H1 (cell line): ENCODE measurements at regions not wholly inside any gene's neighbourhood (a gene's known extent, or its start where the extent isn't known, plus 50 kb on each side); places are given as distances from the start of the nearest gene placed in this dataset.

Experiments used
- CTCF ChIA-PET: fragments of 300-600 bp; sonication (Branson Sonifier 250); formaldehyde crosslinking; loops from one replicate; lab custom pipeline; 2021; ENCODE audit not compliant: partially characterized antibody; lab: Charles Lee
- POLR2A ChIA-PET: fragments of 300-600 bp; sonication (Branson Sonifier 250); formaldehyde crosslinking; loops from one replicate; lab custom pipeline; 2021; ENCODE audit warnings: inconsistent platforms; ENCODE audit not compliant: partially characterized antibody; lab: Charles Lee
- DNase-seq, 2 experiments: peaks; one replicate each; pipeline versions ENCODE4 v3.0.0 to v3.0.0-alpha.2; 2010 to 2022; ENCODE audit warnings: low spot score in 2 of 2, low read depth in 1 of 2, mixed read lengths in 1 of 2
- FAIRE-seq: peaks from 2 replicates; lab custom pipeline; 2011; peaks lifted over from hg19 to GRCh38; lab: Jason Lieb, UNC
- H2AFZ ChIP-seq: 2 replicates; pipeline ENCODE4 v1.8.1; 2012; ENCODE audit warnings: low read length, inconsistent platforms
- H2AK5ac ChIP-seq: 2 replicates; pipeline ENCODE4 v1.6.1; 2013; ENCODE audit warnings: low read depth, low read length
- H2BK120ac ChIP-seq: replicated peaks from 2 replicates; pipeline ENCODE3; 2013; ENCODE audit warnings: low read depth, low read length, inconsistent platforms
- H2BK12ac ChIP-seq: 2 replicates; pipeline ENCODE4 v1.6.1; 2013; ENCODE audit warnings: low read depth, low read length
- H2BK15ac ChIP-seq: 2 replicates; pipeline ENCODE4 v1.6.1; 2013; ENCODE audit warnings: low read length
- H2BK20ac ChIP-seq: 2 replicates; pipeline ENCODE4 v1.6.1; 2013; ENCODE audit warnings: low read length
- H2BK5ac ChIP-seq: 2 replicates; pipeline ENCODE4 v1.6.1; 2013; ENCODE audit warnings: low read depth, low read length
- H3K14ac ChIP-seq: 2 replicates; pipeline ENCODE4 v1.6.1; 2013; ENCODE audit warnings: inconsistent platforms; ENCODE audit not compliant: insufficient read length
- H3K18ac ChIP-seq: 2 replicates; pipeline ENCODE4 v1.6.1; 2013; ENCODE audit warnings: low read length; ENCODE audit errors: extremely low read depth
- H3K23ac ChIP-seq: 2 replicates; pipeline ENCODE4 v1.6.1; 2013; ENCODE audit warnings: inconsistent platforms; ENCODE audit not compliant: insufficient read length
- H3K23me2 ChIP-seq: 2 replicates; pipeline ENCODE4 v1.6.1; 2013; ENCODE audit warnings: low read depth, low read length
- H3K27ac ChIP-seq: 2 replicates; pipeline ENCODE4 v1.6.1; 2011; ENCODE audit warnings: low read depth, low read length, inconsistent platforms
- H3K27me3 ChIP-seq, 4 experiments: replicated peaks in 1 of 4; 1 replicate in 1 of 4; 2 replicates in 3 of 4; pipeline versions ENCODE4 v1.6.1 to v1.8.1; 2011 to 2013; ENCODE audit warnings: low read length in 3 of 4, mild to moderate bottlenecking in 3 of 4, inconsistent platforms in 2 of 4, mixed read lengths in 2 of 4, moderate library complexity in 1 of 4; ENCODE audit not compliant: control insufficient read depth in 3 of 4, insufficient read depth in 3 of 4; ENCODE audit errors: extremely low read depth in 1 of 4
- H3K36me3 ChIP-seq, 4 experiments: 2 replicates each; pipeline versions ENCODE4 v1.6.1 to v1.8.1; 2011 to 2013; ENCODE audit warnings: mild to moderate bottlenecking in 4 of 4, low read length in 3 of 4, moderate library complexity in 2 of 4, control low read depth in 1 of 4, inconsistent platforms in 1 of 4; ENCODE audit not compliant: insufficient read depth in 4 of 4, control insufficient read depth in 2 of 4
- H3K4ac ChIP-seq: replicated peaks from 2 replicates; pipeline ENCODE3; 2013; ENCODE audit warnings: low read length, low read depth, mixed read lengths, inconsistent platforms; ENCODE audit not compliant: insufficient read length
- H3K4me1 ChIP-seq, 4 experiments: replicated peaks in 1 of 4; 1 replicate in 1 of 4; 2 replicates in 3 of 4; pipeline versions ENCODE4 v1.6.1 to v1.8.1; 2011 to 2013; ENCODE audit warnings: low read length in 3 of 4, inconsistent platforms in 2 of 4, mixed read lengths in 1 of 4; ENCODE audit not compliant: insufficient read depth in 4 of 4, control insufficient read depth in 3 of 4
- H3K4me2 ChIP-seq, 2 experiments: 2 replicates each; pipeline versions ENCODE4 v1.6.1 to v1.8.1; 2011 to 2013; ENCODE audit warnings: low read depth in 2 of 2, low read length in 2 of 2, control low read depth in 1 of 2, inconsistent platforms in 1 of 2, mild to moderate bottlenecking in 1 of 2; ENCODE audit not compliant: insufficient read depth in 1 of 2
- H3K4me3 ChIP-seq, 4 experiments: fragments of 200-600, 300-600 bp in 1 of 4; sonication (generic), shearing (Covaris generic), sonication (Bioruptor Twin) in 1 of 4; 2 replicates each; pipeline versions ENCODE4 v1.5.1 to v1.8.1; 2011 to 2016; ENCODE audit warnings: low read length in 4 of 4, low read depth in 3 of 4, control low read depth in 2 of 4, inconsistent platforms in 2 of 4, mild to moderate bottlenecking in 2 of 4, mixed read lengths in 1 of 4, moderate library complexity in 1 of 4; ENCODE audit not compliant: insufficient read depth in 2 of 4; ENCODE audit errors: extremely low read depth in 1 of 4
- H3K56ac ChIP-seq: replicated peaks from 2 replicates; pipeline ENCODE3; 2013; ENCODE audit warnings: low read depth, mild to moderate bottlenecking, mixed read lengths, low read length, inconsistent platforms; ENCODE audit not compliant: insufficient read length
- H3K79me1 ChIP-seq: 2 replicates; pipeline ENCODE4 v1.6.1; 2013; ENCODE audit warnings: low read depth, low read length, control low read depth
- H3K79me2 ChIP-seq, 2 experiments: 2 replicates each; pipeline versions ENCODE4 v1.6.1 to v1.8.1; 2012 to 2013; ENCODE audit warnings: low read length in 2 of 2, mild to moderate bottlenecking in 2 of 2, inconsistent platforms in 1 of 2; ENCODE audit not compliant: insufficient read depth in 2 of 2, control insufficient read depth in 1 of 2
- H3K9ac ChIP-seq, 4 experiments: replicated peaks in 1 of 4; 1 replicate in 1 of 4; 2 replicates in 3 of 4; pipeline versions ENCODE4 v1.6.1 to v1.8.1; 2011 to 2013; ENCODE audit warnings: low read depth in 3 of 4, low read length in 3 of 4, control low read depth in 2 of 4, mild to moderate bottlenecking in 2 of 4, moderate library complexity in 2 of 4, inconsistent platforms in 1 of 4; ENCODE audit errors: extremely low read depth in 1 of 4
- H3K9me3 ChIP-seq, 2 experiments: 2 replicates each; pipeline versions ENCODE4 v1.6.1 to v1.8.1; 2012 to 2013; ENCODE audit warnings: mild to moderate bottlenecking in 2 of 2, moderate library complexity in 2 of 2, control low read depth in 1 of 2, inconsistent platforms in 1 of 2, low read depth in 1 of 2, low read length in 1 of 2, mixed read lengths in 1 of 2; ENCODE audit not compliant: insufficient read depth in 2 of 2
- H4K20me1 ChIP-seq, 2 experiments: replicated peaks in 1 of 2; 2 replicates each; pipeline versions ENCODE3 to v1.8.1; 2011 to 2013; ENCODE audit warnings: inconsistent platforms in 2 of 2, low read length in 2 of 2, mild to moderate bottlenecking in 1 of 2; ENCODE audit not compliant: insufficient read depth in 2 of 2, control insufficient read depth in 1 of 2
- H4K5ac ChIP-seq: 2 replicates; pipeline ENCODE4 v1.6.1; 2013; ENCODE audit warnings: low read length, low read depth, mixed read lengths, inconsistent platforms; ENCODE audit not compliant: insufficient read length
- H4K8ac ChIP-seq: 2 replicates; pipeline ENCODE4 v1.8.0; 2013; ENCODE audit warnings: mild to moderate bottlenecking, moderate library complexity, low read length, inconsistent platforms; ENCODE audit not compliant: insufficient read depth; ENCODE audit errors: extremely low read depth
- H4K91ac ChIP-seq: replicated peaks from 2 replicates; pipeline ENCODE3; 2013; ENCODE audit warnings: low read length, mixed read lengths, inconsistent platforms; ENCODE audit not compliant: insufficient read length
- RXRA ChIP-seq: IDR thresholded peaks from 2 replicates; pipeline ENCODE4 v1.6.1; 2011; ENCODE audit warnings: low read depth, mild to moderate bottlenecking, low read length, moderate library complexity; ENCODE audit not compliant: insufficient read depth
- SRF ChIP-seq: IDR thresholded peaks from 2 replicates; pipeline ENCODE4 v1.6.1; 2011; ENCODE audit warnings: mild to moderate bottlenecking, low read depth, low read length, moderate library complexity
- TEAD4 ChIP-seq: IDR thresholded peaks from 2 replicates; pipeline ENCODE4 v1.6.1; 2012; ENCODE audit warnings: low read depth, low read length, inconsistent platforms, mixed read lengths
- WGBS, 2 experiments: shearing (Covaris generic) in 1 of 2; methylation state at CpG; one replicate each; pipeline versions ENCODE4 v1.1.6 to v1.1.7; 2013 to 2015; ENCODE audit warnings: low lambda C conversion rate in 2 of 2, mixed read lengths in 2 of 2, inconsistent platforms in 1 of 2, low coverage in 1 of 2, missing lambda C conversion rate in 1 of 2; ENCODE audit not compliant: insufficient replicate concordance in 2 of 2, insufficient coverage in 1 of 2, insufficient read length in 1 of 2; ENCODE audit errors: extremely low coverage in 1 of 2, missing lambda C conversion rate in 1 of 2; 5-methylcytosine and 5-hydroxymethylcytosine counted together

DNA sequence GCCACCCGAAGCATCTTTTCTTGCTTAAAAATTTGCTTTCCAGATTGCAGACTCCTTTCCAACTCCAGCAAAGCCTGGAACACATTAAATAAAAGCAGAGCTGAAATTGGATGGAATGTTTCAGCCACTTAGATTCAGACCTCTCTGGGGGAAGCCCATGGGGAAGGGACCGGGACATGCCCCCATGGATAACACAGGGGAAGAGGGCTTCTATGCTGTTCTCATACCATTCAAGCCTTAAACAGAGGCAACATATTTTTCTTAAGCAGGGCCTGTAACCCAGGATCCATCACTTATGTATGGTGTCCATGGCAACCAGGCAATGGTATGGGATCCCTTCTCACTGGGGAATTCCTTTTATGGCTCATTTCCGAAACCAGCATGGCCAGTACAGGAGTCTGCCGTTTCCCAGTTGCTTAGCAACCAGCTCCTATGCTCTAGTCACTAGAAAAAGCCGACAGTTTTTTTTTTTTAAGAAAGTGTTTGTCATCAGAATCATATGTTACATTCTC lies 62.0 kb upstream of the MARCHF10 start:
- H3K9ac ChIP-seq = no peak overlapping the region
- no peak overlapping the region for H2BK120ac ChIP-seq
- no peak overlapping the region for H4K8ac ChIP-seq
- no peaks in the 10 kb centered on the region for H4K20me1 ChIP-seq
- no peak overlapping the region for H3K18ac ChIP-seq
- no peak overlapping the region for H2AK5ac ChIP-seq
- H2BK20ac ChIP-seq = no peak overlapping the region
- no peak overlapping the region for H3K23ac ChIP-seq
- TF ChIP-seq SRF = peak; percentile 96
- TF ChIP-seq TEAD4 = peak; percentile 57; the same call in 1 of the 2 replicates
- no peak for TF ChIP-seq RXRA
- no peak overlapping the region for H4K5ac ChIP-seq
- no peak overlapping the region for H2AFZ ChIP-seq
- H3K9me3 ChIP-seq = no peaks in the 10 kb centered on the region
- H3K4ac ChIP-seq = no peak overlapping the region
- H3K79me2 ChIP-seq = no peaks in the 10 kb centered on the region
- peaks cover 0 to 17% (median 7%) of the 10 kb centered on the region in 4 experiments; a peak in 5 of 7 replicates for H3K4me1 ChIP-seq
- peak; percentile 33 to 53 for DNase-seq
- no peaks in the 10 kb centered on the region for H3K79me1 ChIP-seq
- H2BK5ac ChIP-seq = no peak overlapping the region
- peak overlapping the region; percentile 62; the same call in 1 of the 2 replicates for H3K27ac ChIP-seq
- H3K14ac ChIP-seq = no peak overlapping the region
- H3K27me3 ChIP-seq = no peaks in the 10 kb centered on the region
- no peaks in the 10 kb centered on the region for H3K36me3 ChIP-seq
- FAIRE-seq = peak; percentile 96
- WGBS, 2 experiments = 55% methylated on average over 5 of the region's 5 CpGs; no CpG with 5 or more reads in 1 of the 2 experiments
- H3K4me2 ChIP-seq = peak overlapping the region; percentile 15 to 59; a peak in 2 of 4 replicates
- ChIA-PET CTCF (interaction anchor here (1.0 kb wide), 1 partner anchor 23 kb away, joined by 3 read pairs; no protein-coding TSS in a partner anchor), POLR2A (no interaction called here)
- H3K56ac ChIP-seq = no peak overlapping the region
- no peaks in the 10 kb centered on the region; the same call in 1 of the 2 replicates for H3K23me2 ChIP-seq
- H3K4me3 ChIP-seq = no peak overlapping the region
- no peak overlapping the region for H2BK15ac ChIP-seq
- H4K91ac ChIP-seq = no peak overlapping the region
- no peak overlapping the region for H2BK12ac ChIP-seq
